Mucosa of stomach (tissue), 1 donor: ENCODE measurements at regions not wholly inside any gene's neighbourhood (a gene's known extent, or its start where the extent isn't known, plus 50 kb on each side); places are given as distances from the start of the nearest gene placed in this dataset.
"Not testable (repeated sequence)": the region's sequence is repeated elsewhere in the genome, so short reads cannot be mapped to it uniquely, and the experiment has no call there.

ENCODE experiments used
- H3K27me3 ChIP-seq: one replicate; pipeline ENCODE4 v1.7.0; 2013; ENCODE audit warnings: mild to moderate bottlenecking, low read length; ENCODE audit not compliant: control insufficient read depth, insufficient read depth
- H3K36me3 ChIP-seq: one replicate; pipeline ENCODE4 v1.7.0; 2013; ENCODE audit warnings: low read length; ENCODE audit not compliant: control insufficient read depth, insufficient read depth
- H3K4me1 ChIP-seq: one replicate; pipeline ENCODE4 v1.7.0; 2013; ENCODE audit warnings: mild to moderate bottlenecking, low read length; ENCODE audit not compliant: control insufficient read depth, insufficient read depth
- H3K4me3 ChIP-seq: one replicate; pipeline ENCODE4 v1.7.0; 2013; ENCODE audit warnings: low read length
- H3K9ac ChIP-seq: one replicate; pipeline ENCODE4 v1.7.0; 2013; ENCODE audit warnings: mild to moderate bottlenecking, low read length, moderate library complexity
- H3K9me3 ChIP-seq: one replicate; pipeline ENCODE4 v1.7.0; 2013; ENCODE audit warnings: mild to moderate bottlenecking, low read length, moderate library complexity; ENCODE audit not compliant: control insufficient read depth
- donor health status: Pancreatic carcinoma.

GRCh38 chr3:23713641-23714040, 92.1 kb upstream of the UBE2E1 start:
- Histone ChIP-seq H3K36me3 (no peaks in the 10 kb centered on the region), H3K4me3 (no peak overlapping the region), H3K9ac (no peak overlapping the region), H3K27me3 (peaks cover 21% of the 10 kb centered on the region), H3K9me3 (no peaks in the 10 kb centered on the region), H3K4me1 (no peaks in the 10 kb centered on the region)

GRCh38 chr3:23720059-23720458, 85.7 kb upstream of the UBE2E1 start:
- H3K9me3 ChIP-seq: no peaks in the 10 kb centered on the region
- no peaks in the 10 kb centered on the region for H3K36me3 ChIP-seq
- H3K27me3 ChIP-seq: no peaks in the 10 kb centered on the region
- H3K4me1 ChIP-seq: no peaks in the 10 kb centered on the region
- H3K9ac ChIP-seq: no peak overlapping the region
- no peak overlapping the region for H3K4me3 ChIP-seq

GRCh38 chr3:23720885-23721284, 84.9 kb upstream of the UBE2E1 start:
- Histone ChIP-seq H3K4me1 (no peaks in the 10 kb centered on the region), H3K36me3 (no peaks in the 10 kb centered on the region), H3K27me3 (no peaks in the 10 kb centered on the region), H3K9me3 (no peaks in the 10 kb centered on the region), H3K4me3 (no peak overlapping the region), H3K9ac (no peak overlapping the region)

GRCh38 chr3:23723141-23723540, 82.6 kb upstream of the UBE2E1 start:
- H3K4me3 ChIP-seq: no peak overlapping the region
- no peak overlapping the region for H3K9ac ChIP-seq
- H3K27me3 ChIP-seq: no peaks in the 10 kb centered on the region
- no peaks in the 10 kb centered on the region for H3K4me1 ChIP-seq
- H3K36me3 ChIP-seq: no peaks in the 10 kb centered on the region
- no peaks in the 10 kb centered on the region for H3K9me3 ChIP-seq

GRCh38 chr3:23723930-23724329, 81.8 kb upstream of the UBE2E1 start:
- peaks cover 2% of the 10 kb centered on the region for H3K27me3 ChIP-seq
- no peaks in the 10 kb centered on the region for H3K4me1 ChIP-seq
- no peaks in the 10 kb centered on the region for H3K36me3 ChIP-seq
- no peak overlapping the region for H3K4me3 ChIP-seq
- no peaks in the 10 kb centered on the region for H3K9me3 ChIP-seq
- H3K9ac ChIP-seq: no peak overlapping the region

- Histone ChIP-seq H3K4me1 (no peaks in the 10 kb centered on the region), H3K27me3 (peaks cover 2% of the 10 kb centered on the region), H3K9me3 (no peaks in the 10 kb centered on the region)
Observed at GRCh38 chr3:23726811-23727548, 78.8 kb upstream of the UBE2E1 start.

GRCh38 chr3:23728601-23729117, 77.1 kb upstream of the UBE2E1 start:
- Histone ChIP-seq H3K4me1 (no peaks in the 10 kb centered on the region), H3K27me3 (peaks cover 2% of the 10 kb centered on the region), H3K9me3 (no peaks in the 10 kb centered on the region), H3K9ac (no peak overlapping the region), H3K4me3 (no peak overlapping the region), H3K36me3 (no peaks in the 10 kb centered on the region)

More at GRCh38 chr3:23726811-23727548, 78.8 kb upstream of the UBE2E1 start:
- no peaks in the 10 kb centered on the region for H3K36me3 ChIP-seq
- H3K4me3 ChIP-seq: no peak overlapping the region
- no peak overlapping the region for H3K9ac ChIP-seq

GRCh38 chr3:23729362-23729761, 76.4 kb upstream of the UBE2E1 start:
- H3K4me1 ChIP-seq, H3K4me3 ChIP-seq, H3K27me3 ChIP-seq: not testable (repeated sequence)

GRCh38 chr3:23734481-23734880, 71.3 kb upstream of the UBE2E1 start:
- Histone ChIP-seq H3K9me3 (no peaks in the 10 kb centered on the region), H3K4me3 (no peak overlapping the region), H3K9ac (no peak overlapping the region), H3K4me1 (peaks cover 17% of the 10 kb centered on the region), H3K27me3 (no peaks in the 10 kb centered on the region), H3K36me3 (no peaks in the 10 kb centered on the region)

More at GRCh38 chr3:23729362-23729761, 76.4 kb upstream of the UBE2E1 start:
- H3K36me3 ChIP-seq, H3K9me3 ChIP-seq, H3K9ac ChIP-seq: not testable (repeated sequence)

GRCh38 chr3:23735062-23735461, 70.7 kb upstream of the UBE2E1 start:
- H3K9ac ChIP-seq: no peak overlapping the region
- H3K27me3 ChIP-seq: no peaks in the 10 kb centered on the region
- no peak overlapping the region for H3K4me3 ChIP-seq
- no peaks in the 10 kb centered on the region for H3K9me3 ChIP-seq
- H3K4me1 ChIP-seq: peaks cover 17% of the 10 kb centered on the region
- H3K36me3 ChIP-seq: no peaks in the 10 kb centered on the region

- Histone ChIP-seq H3K4me1 (peaks cover 19% of the 10 kb centered on the region), H3K9me3 (no peaks in the 10 kb centered on the region), H3K4me3 (no peak overlapping the region), H3K36me3 (no peaks in the 10 kb centered on the region), H3K27me3 (no peaks in the 10 kb centered on the region), H3K9ac (no peak overlapping the region)
Observed at GRCh38 chr3:23735535-23736326, 70.0 kb upstream of the UBE2E1 start.

GRCh38 chr3:23738944-23739343, 66.8 kb upstream of the UBE2E1 start:
- Histone ChIP-seq H3K27me3 (peaks cover 11% of the 10 kb centered on the region), H3K4me1 (peaks cover 37% of the 10 kb centered on the region), H3K4me3 (no peak overlapping the region), H3K9me3 (no peaks in the 10 kb centered on the region), H3K36me3 (no peaks in the 10 kb centered on the region), H3K9ac (no peak overlapping the region)
